ENCODE measurements at regions not wholly inside any gene's neighbourhood (a gene's known extent, or its start where the extent isn't known, plus 50 kb on each side); places are given as distances from the start of the nearest gene placed in this dataset.

DNA sequence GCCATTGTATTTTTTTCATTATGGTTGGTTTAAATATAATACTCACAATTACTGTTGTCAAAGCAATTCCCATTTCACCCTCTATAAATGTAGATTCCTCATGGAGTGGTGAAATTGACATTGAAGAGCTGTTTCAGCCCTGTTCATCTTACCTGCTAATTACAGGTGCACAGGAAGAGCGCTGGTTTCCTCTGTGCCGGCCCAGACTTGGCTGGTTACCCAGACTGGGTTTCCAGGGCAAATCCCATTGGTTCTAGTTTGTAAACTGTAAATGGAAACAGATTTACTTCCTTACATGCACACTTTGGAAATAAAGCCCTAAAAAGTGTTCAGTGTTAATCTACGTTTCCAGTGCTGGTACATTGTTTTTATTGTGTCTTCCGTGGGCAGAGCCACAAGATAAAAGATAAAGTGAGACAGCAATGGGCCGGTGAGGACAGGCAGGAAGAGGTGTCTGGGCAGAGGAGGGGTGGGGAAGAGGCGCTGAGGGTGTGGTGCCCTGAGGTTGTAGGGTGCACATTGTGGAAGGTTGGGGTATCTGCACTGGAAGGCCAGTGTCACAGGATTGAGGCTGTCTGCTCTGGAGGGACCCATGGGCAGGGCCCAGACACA is 71.6 kb upstream of the ZPBP start:
- DNase-seq = no peak

DNA sequence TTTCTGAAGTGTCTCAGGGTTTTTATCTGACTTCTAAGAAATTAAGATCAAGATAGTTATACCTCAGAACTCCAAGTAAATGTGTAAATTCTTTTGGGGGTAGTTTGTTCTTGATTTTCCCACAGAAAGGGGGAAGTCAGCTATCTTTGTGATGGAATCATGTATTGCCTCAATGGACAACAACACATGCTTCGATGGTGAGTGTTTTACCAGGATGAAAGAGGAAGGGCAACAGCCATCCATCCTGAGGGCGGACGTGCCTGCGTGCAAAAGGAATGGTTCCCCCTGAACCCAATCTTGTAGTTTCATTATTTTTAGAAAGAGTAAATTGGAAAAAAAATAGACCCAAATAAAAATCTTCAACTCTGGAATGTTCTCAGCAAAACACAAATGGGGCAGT is 67.2 kb upstream of the ZPBP start:
- no peak for DNase-seq

DNA sequence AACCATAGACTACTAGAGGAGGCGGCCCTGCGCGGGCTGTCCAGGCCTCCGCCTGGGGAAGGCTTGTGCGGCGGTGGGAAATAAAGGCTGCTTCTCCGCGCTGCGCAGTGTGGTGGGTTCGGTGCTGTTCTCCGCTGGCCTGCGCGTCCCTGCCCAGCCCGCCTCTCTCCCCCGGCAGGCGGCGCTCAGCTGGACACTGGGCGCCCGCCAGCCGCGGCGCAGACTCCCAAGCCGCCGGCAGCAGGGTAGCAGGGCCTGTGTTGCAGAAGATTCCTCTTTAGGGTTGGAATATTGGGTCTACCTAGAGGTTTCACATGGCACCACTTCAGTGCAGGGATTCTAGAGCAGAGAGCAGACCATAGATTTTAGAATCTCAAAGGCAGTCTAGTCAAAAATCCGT is 66.1 kb upstream of the ZPBP start:
- no peak for DNase-seq

DNA sequence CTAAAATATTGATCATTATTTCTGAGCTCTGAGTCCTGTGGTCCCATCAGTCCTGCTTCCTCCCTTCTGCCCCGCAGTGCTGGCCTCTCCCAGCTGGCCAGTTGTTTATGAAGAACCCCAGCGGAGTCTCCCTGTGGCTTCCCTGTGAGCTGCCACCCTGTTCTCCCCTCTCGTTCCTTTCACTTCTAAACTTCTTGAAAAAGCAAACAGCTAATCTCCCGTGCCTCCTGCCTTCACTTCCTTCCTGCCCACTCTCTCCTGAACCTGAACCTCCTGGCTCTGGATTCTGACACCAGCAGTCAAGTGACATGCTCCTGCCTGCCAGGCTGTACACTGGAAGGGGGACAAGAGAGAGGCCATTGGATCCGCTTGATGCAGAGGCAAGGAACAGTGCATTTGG is 63.7 kb upstream of the ZPBP start:
- no peak for DNase-seq

DNA sequence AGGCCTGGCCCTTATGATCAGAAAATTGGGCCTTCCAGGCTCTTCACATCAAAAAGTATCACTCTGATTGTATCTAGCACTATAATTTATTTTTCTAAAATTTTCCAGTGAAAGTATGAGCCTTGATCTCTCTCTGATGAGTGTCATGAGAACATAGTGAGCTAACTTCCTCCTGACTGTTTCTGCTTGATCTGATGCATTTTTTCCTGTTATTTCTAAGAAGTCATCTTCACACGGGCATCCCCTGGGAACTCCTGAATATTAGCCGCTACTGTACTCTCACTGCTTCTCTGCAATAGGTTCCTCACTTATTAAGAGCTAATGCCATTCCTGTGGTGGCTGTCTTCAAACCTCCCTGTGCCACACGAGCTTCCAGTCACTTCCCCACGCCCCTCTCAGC is 63.1 kb upstream of the ZPBP start:
- DNase-seq = no peak

DNA sequence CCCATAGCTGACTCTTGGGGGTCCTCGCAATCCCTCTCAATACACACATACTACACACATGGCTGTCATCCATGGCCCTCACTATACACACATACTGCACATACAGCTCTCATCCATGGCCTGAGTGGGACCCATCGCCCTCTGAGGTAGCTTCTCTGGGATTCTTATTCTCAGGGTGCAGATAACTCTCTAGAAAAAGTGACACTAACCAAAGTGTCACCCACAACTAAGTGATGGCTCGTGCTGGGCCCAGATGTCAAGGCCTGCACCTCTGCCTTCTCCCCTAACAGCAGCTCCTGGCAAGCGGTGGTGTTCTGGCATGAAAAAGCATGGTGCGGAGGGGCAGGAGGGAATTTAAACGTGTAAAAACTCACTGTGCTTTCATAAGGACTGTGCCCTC is 62.7 kb upstream of the ZPBP start:
- DNase-seq = no peak

DNA sequence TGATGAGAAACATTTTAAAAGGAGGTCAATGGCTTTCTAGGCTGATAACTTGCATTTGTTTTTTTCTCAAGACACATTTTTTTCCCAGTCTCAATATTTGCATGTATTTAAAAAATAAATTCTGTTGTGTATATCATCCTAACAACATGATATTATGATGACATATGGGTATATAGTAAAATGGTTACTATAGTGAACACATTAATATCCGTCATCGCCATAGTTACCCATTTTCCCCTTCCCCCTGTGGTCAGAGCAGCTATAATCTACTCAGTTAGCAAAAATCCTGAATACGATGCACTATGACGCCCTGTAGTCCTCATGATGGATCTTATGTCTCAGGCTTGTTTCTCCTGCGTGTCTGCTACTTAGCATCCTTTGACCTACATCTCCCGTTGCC is 60.9 kb upstream of the ZPBP start:
- no peak for DNase-seq

DNA sequence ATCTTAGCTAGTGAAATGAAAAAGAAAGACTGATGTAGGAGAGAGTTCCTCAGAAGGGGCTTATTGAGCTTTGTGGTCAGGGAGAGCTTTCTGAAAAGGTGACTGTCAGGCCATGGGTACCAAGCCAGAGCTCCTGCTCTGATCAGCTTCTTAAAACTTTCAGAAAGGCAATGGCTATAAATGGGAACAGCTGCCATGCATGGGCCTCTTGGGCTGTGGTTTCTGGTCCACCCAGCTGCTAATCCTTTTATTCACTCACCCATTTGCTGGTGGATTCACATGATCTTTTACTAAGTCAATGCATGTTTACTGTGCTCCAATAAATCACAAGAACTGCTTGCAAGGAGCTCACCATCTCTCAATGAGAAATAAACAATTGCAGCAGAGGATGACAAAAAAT is 60.1 kb upstream of the ZPBP start:
- DNase-seq = no peak

DNA sequence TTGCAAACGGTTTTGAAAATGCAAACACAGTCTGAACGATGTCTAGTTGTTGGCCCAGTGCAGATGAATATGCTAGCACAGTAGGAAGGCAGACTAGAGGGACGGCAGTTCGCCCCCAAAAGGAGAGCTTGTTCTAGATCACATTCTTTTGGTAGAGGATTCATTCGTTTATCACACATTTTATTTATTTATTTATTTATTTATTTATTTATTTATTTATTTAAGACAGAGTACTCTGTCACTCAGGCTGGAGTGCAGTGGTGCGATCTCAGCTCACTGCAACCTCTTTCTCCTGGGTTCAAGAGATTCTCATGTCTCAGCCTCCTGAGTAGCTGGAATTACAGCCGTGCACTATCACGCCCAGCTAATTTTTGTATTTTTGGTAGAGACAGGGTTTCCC is 59.4 kb upstream of the ZPBP start:
- no peak for DNase-seq

DNA sequence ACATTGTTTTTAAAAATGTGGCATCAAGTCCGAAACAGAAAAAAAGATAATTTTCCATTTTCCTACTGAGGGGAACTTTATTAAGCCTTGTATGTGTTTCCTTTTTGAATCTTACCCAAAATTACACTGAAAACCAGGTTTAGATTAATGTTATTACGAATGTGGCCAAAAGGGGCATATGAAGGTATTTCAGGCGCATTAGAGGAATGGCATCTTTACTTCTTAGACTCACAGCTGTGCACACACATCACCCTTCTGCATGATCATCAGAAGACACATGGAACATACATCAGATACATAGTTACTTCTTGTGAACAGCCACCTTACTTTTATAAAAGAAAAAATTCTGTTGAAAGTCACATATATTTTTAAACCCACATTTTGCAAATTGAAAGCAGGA is 58.6 kb upstream of the ZPBP start:
- DNase-seq = no peak

DNA sequence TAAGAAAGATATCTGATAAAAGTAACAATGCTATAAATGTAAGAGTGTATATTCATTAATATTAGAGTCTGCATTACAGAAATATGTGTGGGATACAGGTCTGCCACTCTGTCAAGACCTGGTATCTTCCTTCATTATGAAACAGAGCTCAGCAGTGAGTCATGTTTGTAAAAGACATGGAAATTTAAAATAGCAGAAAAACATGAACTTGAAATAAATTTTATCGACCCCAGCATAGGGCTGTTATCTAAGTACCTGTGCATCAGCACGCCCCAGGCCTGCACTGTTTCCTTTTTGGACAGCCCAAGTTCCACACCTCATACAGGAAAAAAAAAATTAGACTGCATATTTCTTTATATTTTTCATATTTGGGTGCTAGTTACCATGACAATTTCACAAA is 58.0 kb upstream of the ZPBP start:
- DNase-seq = no peak

DNA sequence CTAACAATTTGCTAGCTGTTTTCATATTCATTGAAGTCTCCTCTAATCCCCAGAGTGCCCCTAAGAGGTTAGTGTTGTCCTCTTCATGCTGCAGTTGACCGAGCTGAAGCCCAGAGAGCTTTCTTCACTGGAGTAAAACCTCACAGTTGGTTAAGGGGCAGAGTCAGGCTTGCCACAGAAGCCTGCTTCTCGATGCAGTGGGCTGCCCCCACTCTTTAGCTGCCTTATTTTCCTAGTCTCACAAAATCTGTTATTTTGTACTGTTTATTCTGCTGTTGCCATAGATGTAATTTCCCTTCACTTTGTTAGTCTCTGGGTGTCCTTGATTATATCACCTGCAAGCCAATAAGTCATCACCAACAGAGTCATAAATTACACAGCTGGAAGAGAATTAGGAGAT is 56.3 kb upstream of the ZPBP start:
- DNase-seq = no peak

DNA sequence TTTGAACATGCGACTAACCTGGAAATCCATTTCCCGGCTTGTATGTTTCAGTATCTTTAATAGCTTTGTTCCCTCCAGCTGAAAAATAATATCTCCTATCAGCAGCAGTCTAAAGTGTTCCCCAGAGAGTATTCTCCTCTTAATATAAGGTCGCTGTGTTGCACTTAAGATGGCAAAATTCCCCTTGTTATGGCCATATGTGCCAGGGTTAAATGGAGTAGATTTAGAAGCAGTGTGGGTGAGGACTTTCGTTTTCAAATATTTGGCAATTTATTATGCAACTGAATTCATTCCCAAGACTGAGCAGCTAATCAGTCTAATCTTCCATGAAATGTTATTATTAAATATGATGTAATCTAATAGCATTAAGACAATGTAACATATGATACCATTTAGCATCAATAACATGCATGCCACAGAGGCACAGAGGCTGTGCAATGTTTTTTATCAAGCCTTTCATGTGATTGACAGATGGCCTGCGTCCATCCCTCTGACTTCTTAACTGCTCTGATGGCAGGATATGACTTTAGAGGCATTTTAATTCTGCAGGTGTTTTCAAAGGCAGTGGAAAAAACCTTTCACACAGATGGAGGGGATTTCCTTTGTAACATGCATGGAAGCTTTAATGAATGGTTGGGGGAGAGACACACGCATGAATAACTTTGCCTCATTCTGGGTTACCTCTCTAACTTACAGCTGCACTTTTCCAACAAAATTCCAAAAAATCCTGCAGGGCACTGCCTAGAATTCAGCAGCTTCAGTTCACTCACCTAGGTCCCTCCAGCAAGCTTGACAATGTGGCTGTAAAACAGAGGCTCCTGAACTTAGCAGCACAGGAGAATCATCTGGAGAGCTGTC is 55.1 kb upstream of the ZPBP start:
- no peak for DNase-seq

DNA sequence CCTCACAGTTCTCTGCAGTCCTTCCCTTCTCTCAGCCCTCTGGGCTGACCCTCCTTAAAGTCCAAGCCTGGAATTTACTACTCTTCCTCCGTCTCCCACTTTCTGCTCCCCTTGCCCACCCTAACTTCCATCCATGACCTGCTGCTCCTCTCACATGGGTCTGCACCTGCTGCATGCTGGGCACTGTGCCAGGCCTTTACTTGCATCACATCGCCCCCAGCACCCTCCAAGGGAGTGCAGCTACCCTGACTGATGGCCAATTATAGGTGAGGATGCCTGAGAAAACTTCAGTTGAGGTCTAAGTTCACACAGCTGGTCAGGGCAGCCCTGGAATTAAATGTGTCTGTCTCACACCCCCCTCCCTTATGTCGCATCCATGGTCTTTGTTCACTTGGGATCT is 53.6 kb upstream of the ZPBP start:
- DNase-seq = no peak

DNA sequence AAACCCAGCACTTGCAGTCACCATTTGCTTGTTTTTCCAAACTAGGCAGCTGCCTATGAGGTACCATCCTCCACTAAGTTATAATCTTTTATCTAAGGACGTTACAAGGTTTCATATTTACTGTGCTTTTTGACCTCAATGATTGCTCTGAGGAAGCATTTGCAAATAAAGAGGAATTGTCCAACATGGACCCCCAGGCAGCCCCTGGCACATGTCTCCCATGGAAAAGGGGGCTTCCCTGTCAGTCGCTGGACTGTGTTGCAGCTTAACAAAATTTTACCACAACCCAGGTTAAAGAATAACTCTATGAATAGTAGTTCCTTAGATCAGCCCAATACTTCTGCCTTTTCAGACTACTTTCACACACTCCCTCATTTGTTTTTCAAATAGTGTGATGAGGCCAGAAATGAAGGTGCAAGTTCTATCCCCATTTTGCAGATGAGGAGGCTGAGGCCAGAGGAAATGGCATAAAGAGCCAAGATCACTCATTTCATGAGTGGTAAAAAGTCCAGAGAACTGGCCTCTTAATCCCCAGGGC is 52.8 kb upstream of the ZPBP start:
- DNase-seq = no peak

DNA sequence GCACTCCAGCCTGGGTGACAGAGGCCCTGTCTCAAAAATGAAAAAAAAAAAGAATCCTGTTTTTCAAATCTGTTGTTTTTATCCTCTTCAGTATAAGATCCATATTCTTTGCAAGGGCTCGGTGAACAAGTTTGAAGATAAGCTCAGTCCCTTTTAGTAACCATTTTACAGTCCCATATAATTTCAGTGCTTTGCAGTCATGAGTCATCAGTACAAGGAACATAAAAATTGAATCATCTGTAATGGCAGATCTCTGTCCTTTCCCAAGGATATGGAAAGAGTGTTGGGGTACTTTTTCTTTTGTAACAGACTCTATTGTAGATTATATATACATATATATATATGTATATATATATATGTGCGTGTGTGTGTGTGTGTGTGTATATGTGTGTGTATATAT is 52.2 kb upstream of the ZPBP start:
- no peak for DNase-seq

Data from activated naive CD4-positive, alpha-beta T cell (primary cell).